ENCODE measurements at regions not wholly inside any gene's neighbourhood (a gene's known extent, or its start where the extent isn't known, plus 50 kb on each side); places are given as distances from the start of the nearest gene placed in this dataset.

DNA sequence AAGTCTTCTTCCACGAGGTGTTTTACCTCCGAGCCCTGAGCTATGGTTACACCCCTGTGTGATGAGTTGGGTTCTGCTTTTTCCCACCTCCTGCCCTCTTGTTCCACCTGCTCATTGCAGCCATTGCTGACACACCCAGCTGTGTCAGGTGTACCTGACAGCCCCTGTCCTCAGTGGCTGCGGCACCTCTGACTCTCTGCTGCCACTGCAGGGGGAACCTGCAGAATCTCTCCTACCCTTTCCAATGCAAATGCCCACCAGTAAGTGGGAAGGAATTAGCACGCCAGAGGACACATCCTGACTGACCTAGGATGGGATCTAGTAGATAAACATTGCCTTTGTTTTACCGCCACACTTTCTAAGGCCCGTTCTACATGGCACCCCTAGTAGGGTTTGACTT is 600.9 kb upstream of the MKI67 start:
- ATAC-seq, result no peak
- H3K9ac ChIP-seq (ENCODE audit: insufficient read depth in 1 of 2, low read depth in 2 of 2, low read length in 2 of 2), result no peak overlapping the region
- peaks cover 7 to 32% of the 10 kb centered on the region in 2 experiments; a peak in 4 of 5 replicates for H3K27me3 ChIP-seq (ENCODE audit: control insufficient read depth in 2 of 2, insufficient read depth in 2 of 2, low read length in 2 of 2)
- H3K9me1 ChIP-seq (ENCODE audit: control insufficient read depth, insufficient read depth, low read length), result no peaks in the 10 kb centered on the region
- intact Hi-C loops (cut with micrococcal nuclease) (no loop called here), in situ Hi-C loops (cut with MboI) (no loop called here)
- no peak for FAIRE-seq
- H3K4me2 ChIP-seq (ENCODE audit: insufficient read depth, low read length), result no peak overlapping the region
- TF ChIP-seq TGIF2 (CRISPR knock-in tag; IDR thresholded peaks at IDR 0.05), result no peak
- TF ChIP-seq HDAC8 (tag; IDR thresholded peaks at IDR 0.05), result no peak
- no peak for TF ChIP-seq NFE2L1 (tag; IDR thresholded peaks at IDR 0.05; ENCODE audit: borderline replicate concordance, low read depth)
- BruUV-seq (replicated peaks), result no TSS peak
- no peaks in the 10 kb centered on the region for H3K79me2 ChIP-seq (ENCODE audit: control insufficient read depth, insufficient read depth, low read length)
- H3K4me1 ChIP-seq (replicated peaks in 1 of 2; ENCODE audit: control insufficient read depth in 2 of 2, insufficient read depth in 2 of 2, low read length in 2 of 2), result no peaks in the 10 kb centered on the region; a peak in 1 of 5 replicates
- H4K20me1 ChIP-seq (replicated peaks; ENCODE audit: control insufficient read depth, insufficient read depth, low read length), result no peaks in the 10 kb centered on the region
- H3K36me3 ChIP-seq (ENCODE audit: control insufficient read depth, insufficient read depth, low read length), result no peaks in the 10 kb centered on the region
- H3K27ac ChIP-seq (ENCODE audit: extremely low read depth, low read depth, low read length), result no peak overlapping the region
- POLR2A ChIA-PET, result no interaction called here
- 6% methylated on average over 6 of the region's 6 CpGs for WGBS (ENCODE audit: insufficient coverage, low coverage, missing lambda C conversion rate)
- H3K4me3 ChIP-seq, result no peak overlapping the region
- H2AFZ ChIP-seq (ENCODE audit: low read depth, low read length), result no peak overlapping the region
- CTCF ChIA-PET (ENCODE audit: low intra/inter-chr PET ratio), result no interaction called here
- no peaks in the 10 kb centered on the region for H3K9me3 ChIP-seq (replicated peaks; ENCODE audit: control insufficient read depth, insufficient read depth, low read depth, low read length)
- DNase-seq (ENCODE audit: extremely low read depth in 1 of 4, low spot score in 3 of 4), result no peak

DNA sequence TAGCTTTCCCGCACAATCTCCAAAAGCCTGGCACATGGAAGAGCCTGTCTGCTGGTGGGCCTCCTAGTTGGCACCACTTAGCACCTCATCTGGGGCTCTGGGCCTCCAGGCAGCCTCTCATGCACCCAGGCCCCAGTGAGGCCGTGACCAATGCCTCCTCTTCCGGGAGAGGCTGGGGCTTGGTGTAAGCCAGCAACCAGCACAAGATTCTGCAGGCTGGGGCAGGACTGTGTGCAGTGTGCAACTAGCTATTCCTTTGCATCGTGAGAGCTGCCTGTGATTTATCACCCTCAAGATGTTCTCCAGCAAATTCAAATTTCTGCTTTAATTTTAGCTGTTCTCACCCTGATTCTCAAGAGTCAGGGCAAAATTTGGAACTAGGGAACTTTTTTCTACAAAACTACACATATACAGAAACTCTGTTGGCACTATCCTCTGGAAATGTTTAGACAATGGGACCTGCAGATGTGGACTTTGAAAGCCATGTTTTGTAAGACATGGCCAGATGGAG is 603.7 kb upstream of the MKI67 start:
- BruUV-seq (replicated peaks), result no TSS peak
- POLR2A ChIA-PET, result no interaction called here
- H3K27me3 ChIP-seq (ENCODE audit: control insufficient read depth in 2 of 2, insufficient read depth in 2 of 2, low read length in 2 of 2), result peaks cover 7 to 32% of the 10 kb centered on the region in 2 experiments; a peak in 4 of 5 replicates
- TF ChIP-seq HDAC1 (IDR thresholded peaks at IDR 0.05) (no peak), PHF8 (IDR thresholded peaks at IDR 0.05; ENCODE audit: borderline replicate concordance, low read length) (no peak), TAL1 (IDR thresholded peaks at IDR 0.05) (no peak), MTA2 (IDR thresholded peaks at IDR 0.05; ENCODE audit: low read depth) (no peak), ZNF780A (CRISPR knock-in tag; IDR thresholded peaks at IDR 0.05) (no peak), ERF (CRISPR knock-in tag; IDR thresholded peaks at IDR 0.05) (no peak), RBM25 (IDR thresholded peaks at IDR 0.05; ENCODE audit: low read depth, low read length, severe bottlenecking) (no peak)
- TF ChIP-seq, protein P1, sequence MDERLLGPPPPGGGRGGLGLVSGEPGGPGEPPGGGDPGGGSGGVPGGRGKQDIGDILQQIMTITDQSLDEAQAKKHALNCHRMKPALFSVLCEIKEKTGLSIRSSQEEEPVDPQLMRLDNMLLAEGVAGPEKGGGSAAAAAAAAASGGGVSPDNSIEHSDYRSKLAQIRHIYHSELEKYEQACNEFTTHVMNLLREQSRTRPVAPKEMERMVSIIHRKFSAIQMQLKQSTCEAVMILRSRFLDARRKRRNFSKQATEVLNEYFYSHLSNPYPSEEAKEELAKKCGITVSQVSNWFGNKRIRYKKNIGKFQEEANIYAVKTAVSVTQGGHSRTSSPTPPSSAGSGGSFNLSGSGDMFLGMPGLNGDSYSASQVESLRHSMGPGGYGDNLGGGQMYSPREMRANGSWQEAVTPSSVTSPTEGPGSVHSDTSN (CRISPR knock-in tag; IDR thresholded peaks at IDR 0.05; ENCODE audit: low read depth), result no peak
- TF ChIP-seq, protein P1 (tag; conservative IDR thresholded peaks at IDR 0.05; ENCODE audit: low read depth), result no peak
- TF ChIP-seq, protein P2, sequence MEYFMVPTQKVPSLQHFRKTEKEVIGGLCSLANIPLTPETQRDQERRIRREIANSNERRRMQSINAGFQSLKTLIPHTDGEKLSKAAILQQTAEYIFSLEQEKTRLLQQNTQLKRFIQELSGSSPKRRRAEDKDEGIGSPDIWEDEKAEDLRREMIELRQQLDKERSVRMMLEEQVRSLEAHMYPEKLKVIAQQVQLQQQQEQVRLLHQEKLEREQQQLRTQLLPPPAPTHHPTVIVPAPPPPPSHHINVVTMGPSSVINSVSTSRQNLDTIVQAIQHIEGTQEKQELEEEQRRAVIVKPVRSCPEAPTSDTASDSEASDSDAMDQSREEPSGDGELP (CRISPR knock-in tag; IDR thresholded peaks at IDR 0.05; ENCODE audit: borderline replicate concordance), result no peak

More for the DNA sequence above, 603.7 kb upstream of the MKI67 start:
- intact Hi-C loops (cut with micrococcal nuclease) (loop anchor here (10.0 kb wide), 1 partner anchor 155 kb away; no protein-coding TSS in a partner anchor), in situ Hi-C loops (cut with MboI) (no loop called here)
- no peaks in the 10 kb centered on the region for H3K36me3 ChIP-seq (ENCODE audit: control insufficient read depth, insufficient read depth, low read length)
- H3K27ac ChIP-seq (ENCODE audit: extremely low read depth, low read depth, low read length), result no peak overlapping the region
- DNase-seq (ENCODE audit: extremely low read depth in 1 of 4, low spot score in 3 of 4) (no peak), ATAC-seq (no peak), FAIRE-seq (no peak)
- H2AFZ ChIP-seq (ENCODE audit: low read depth, low read length), result no peak overlapping the region
- H3K4me2 ChIP-seq (ENCODE audit: insufficient read depth, low read length), result no peak overlapping the region
- no peak overlapping the region for H3K4me3 ChIP-seq
- WGBS (ENCODE audit: insufficient coverage, low coverage, missing lambda C conversion rate), result 13% methylated on average over 4 of the region's 4 CpGs
- no peaks in the 10 kb centered on the region for H4K20me1 ChIP-seq (replicated peaks; ENCODE audit: control insufficient read depth, insufficient read depth, low read length)
- no peak overlapping the region for H3K9ac ChIP-seq (ENCODE audit: insufficient read depth in 1 of 2, low read depth in 2 of 2, low read length in 2 of 2)
- CTCF ChIA-PET (ENCODE audit: low intra/inter-chr PET ratio), result no interaction called here
- H3K79me2 ChIP-seq (ENCODE audit: control insufficient read depth, insufficient read depth, low read length), result no peaks in the 10 kb centered on the region
- no peaks in the 10 kb centered on the region for H3K9me3 ChIP-seq (replicated peaks; ENCODE audit: control insufficient read depth, insufficient read depth, low read depth, low read length)
- H3K4me1 ChIP-seq (replicated peaks in 1 of 2; ENCODE audit: control insufficient read depth in 2 of 2, insufficient read depth in 2 of 2, low read length in 2 of 2), result no peaks in the 10 kb centered on the region; a peak in 1 of 5 replicates
- H3K9me1 ChIP-seq (ENCODE audit: control insufficient read depth, insufficient read depth, low read length), result no peaks in the 10 kb centered on the region

Measured in K562 (cell line).